HG03039 (cell line): ENCODE measurements at regions not wholly inside any gene's neighbourhood (a gene's known extent, or its start where the extent isn't known, plus 50 kb on each side); places are given as distances from the start of the nearest gene placed in this dataset.

Source experiments
- ATAC-seq: cut with Tn5 transposase; IDR thresholded peaks from one replicate; pipeline ENCODE4 v1.9.1; 2021; ENCODE audit warnings: mild to moderate bottlenecking, moderate library complexity; ENCODE audit not compliant: unreplicated experiment

DNA sequence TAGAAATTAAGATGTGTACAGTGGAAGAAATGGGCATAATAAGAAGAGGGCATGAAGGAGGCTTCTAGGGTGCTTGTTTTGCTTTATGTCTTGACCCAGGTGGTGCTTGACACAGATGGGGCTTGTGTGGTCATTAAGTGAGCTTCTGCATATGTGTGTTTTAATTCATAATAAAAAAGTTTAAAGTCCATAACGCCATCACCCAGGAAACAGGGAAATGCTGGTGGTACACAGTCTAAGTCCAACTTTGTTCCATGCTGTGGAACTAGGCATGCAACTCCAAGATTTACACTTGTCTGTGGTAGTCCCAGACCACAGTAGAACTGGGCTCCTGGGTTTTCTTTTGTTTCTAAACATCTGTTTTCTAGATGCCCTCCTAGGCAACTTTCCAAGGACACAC is 511.9 kb downstream of the MID1IP1 start:
- no peak for ATAC-seq

DNA sequence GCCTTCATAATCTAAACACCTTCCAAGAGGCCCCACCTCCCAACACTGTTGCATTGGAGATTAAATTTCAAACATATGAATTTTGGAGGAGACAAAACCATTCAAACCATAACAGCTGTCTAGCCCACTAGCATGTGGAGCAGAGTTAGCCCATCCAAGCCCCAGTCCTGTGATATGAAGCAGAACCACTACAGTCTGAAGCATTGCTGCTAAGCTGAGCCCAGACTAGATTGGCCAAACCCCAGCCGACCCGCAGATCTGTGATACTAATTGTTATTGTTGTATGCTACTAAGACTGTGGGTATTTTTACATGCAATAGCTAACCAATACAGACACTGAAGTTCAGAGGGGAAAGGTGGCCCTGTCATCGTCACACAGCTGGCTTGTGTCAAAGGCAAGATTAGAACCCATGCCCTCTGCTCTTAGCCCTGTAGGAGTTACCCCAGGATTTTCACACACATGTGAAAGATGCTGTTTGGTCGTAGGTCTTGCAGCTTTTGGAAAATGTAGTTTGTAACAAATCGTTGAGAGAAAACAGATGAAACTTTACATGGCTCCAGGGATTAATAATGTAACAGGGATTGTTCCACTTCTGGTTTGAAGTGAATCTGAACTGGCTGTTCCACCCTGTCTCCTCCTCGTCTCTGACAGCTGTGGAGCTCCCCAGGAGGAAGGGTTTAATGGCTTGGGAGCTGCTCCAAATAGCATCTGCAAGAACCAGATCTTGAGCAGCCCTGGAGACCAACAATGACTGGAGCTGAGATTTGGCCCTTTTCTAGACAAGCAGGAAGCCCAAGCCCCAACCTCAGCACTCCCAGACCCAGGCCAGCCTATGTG is 517.5 kb downstream of the MID1IP1 start:
- no peak for ATAC-seq

DNA sequence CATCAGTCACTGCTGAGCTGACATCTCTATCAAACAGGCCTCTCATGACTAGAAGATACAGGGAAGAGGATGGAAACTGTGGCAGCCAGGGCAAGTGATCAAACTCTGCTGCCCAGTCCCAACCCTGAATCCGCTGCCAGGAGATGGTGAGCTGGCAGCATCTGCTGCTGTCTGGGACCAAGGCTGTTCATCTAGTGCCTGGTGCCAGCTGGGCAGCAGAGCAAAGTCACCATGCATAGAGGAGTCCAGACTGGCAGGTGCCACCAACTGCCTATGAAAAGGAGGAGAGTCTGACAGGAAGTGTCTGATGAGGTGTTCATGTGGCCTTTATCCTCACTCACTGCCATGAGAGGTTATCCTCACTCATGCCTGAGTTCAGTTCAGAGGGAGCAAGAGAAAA is 518.9 kb downstream of the MID1IP1 start:
- no peak for ATAC-seq

- ATAC-seq, result no peak
Observed at GRCh38 chrX:39322496-39322895, 521.2 kb downstream of the MID1IP1 start.

DNA sequence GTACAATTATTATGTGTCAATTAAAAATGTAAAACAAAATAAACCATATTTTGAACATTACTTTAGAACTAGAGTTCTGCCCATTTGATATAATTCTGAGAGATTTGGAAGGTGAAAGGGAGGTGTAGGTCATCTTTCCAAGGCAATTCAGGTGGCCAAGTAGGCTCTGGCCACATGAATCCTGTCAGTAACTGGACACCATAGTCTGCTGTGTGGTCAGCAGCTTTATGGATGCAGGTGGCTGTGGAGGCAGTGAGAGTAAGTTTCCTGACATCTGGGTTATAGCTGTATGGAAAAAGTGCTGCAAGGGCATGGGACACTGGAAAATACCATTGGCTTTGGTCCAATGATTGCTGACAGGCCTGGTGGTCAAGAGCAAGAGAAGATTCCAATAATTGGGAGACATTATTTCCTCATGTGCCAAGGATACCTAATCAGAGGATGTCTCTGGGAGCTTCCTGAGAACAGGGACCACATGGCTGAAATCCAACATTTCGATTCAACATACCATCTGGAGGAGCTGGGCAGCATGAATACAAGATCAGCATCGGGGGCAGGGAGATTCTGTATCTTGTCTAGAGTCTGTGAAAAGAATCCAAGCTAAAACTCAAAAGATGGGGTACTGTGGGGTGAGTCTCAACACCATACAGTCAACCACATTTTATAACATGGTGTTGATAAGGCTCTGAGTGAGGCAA is 523.1 kb downstream of the MID1IP1 start:
- no peak for ATAC-seq

- no peak for ATAC-seq
Observed at GRCh38 chrX:39327255-39327654, 526.0 kb downstream of the MID1IP1 start.

- no peak for ATAC-seq
Observed at GRCh38 chrX:39327705-39328104, 526.4 kb downstream of the MID1IP1 start.

- ATAC-seq, result no peak
Observed at GRCh38 chrX:39328661-39329060, 527.4 kb downstream of the MID1IP1 start.

DNA sequence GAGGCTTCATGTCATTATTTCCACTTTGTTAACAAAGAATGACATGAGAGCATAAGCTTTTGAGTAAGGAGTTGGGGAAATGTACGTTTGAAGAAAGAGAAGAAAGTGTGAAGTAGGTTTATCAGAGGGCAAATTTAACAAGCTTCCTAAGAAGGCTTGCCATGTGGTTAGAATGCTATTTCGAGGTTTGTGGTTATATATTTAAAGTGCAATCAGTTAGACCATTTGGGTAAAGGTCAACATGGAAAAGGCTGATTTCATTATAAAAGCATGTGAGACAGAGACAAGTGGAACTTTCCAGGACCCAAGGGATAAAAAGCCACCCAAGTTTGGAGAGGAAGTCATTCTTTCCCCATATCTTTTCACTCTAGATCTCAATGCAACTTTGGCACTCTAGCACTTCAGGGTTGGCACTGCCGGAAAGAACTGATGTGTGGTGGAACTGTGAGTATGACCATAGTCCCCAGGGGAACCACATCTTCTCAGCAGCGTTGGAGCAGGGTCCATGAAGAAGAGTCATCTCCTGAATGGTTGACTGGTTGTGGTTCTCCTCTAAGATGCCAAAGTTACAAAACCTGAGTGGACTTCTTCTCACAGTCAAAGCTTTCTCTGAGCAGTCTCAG is 529.9 kb downstream of the MID1IP1 start:
- ATAC-seq, result no peak

DNA sequence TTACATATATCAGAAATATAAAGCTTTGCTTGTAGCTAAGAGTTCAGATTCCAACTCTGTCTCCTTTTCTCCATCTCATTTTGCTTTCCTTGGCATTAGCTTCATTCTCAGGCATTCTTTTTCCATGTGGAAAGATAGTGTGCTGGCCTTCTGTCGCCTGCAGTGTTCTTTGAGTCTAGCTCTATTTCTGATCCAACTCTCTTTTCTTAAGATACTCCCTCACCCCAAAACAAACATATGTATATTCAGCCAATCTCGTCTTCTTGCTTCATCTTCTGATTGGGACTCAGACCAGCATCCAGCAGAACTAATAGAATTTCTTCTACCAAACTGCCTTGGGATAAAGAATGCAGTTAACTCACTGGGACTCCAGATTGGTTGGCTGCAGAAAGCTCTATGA is 532.2 kb downstream of the MID1IP1 start:
- ATAC-seq, result no peak

DNA sequence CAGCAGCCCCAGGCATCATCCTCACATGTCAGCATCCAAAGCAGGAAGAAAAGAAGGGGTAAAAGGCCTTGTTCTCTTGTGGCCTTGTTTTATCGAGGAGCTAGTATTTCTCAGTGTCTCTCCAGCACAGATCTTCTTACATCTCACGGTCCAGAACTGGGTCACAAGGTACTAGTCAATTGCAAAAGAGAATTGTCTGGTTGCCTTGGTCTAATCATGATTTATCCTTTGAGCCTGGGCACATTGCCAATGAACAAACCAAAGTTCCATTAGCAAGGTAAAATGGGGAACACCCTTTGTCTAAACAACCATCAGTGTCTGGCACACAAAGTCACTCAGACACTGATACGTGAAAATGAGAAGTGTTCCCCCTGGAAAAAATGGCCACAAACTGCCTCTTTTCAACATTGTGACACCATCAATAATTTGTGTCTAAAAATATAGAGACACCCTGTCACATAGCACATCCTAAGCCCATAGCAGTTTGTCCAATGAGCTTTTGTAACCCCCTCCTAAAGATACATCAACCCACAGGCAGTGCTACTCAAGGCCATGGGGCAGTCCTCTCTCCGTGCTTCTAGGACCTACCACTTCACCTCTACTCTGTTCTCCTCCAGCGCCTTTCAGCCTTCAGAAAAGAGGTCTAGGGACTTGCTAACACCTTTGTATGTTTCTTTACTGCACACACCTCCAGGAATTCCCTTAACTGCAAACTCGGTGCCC is 534.4 kb downstream of the MID1IP1 start:
- ATAC-seq, result no peak

GRCh38 chrX:39336671-39337311 is 535.5 kb downstream of the MID1IP1 start:
- peak; percentile 61 for ATAC-seq

DNA sequence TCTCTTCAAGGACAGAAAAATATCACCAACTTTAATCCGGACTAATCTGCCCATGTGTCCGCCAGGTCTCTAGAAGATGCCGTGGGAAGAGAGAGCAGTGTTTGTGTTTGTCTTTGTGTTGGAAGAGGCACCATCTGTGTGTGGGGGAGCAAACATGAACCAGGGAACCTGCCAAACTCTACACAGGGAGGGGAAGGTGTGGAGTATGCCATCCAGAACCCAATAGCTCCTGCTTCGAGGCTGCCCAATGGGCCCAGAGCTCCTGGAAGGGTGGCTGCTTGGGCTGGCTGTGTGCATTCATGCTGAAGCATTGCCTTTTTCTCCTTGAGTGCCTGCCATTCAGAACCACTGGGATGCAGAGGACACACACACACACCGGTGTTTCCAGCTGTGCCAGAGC is 536.2 kb downstream of the MID1IP1 start:
- ATAC-seq, result no peak

- ATAC-seq, result no peak
Observed at GRCh38 chrX:39338583-39338982, 537.3 kb downstream of the MID1IP1 start.

DNA sequence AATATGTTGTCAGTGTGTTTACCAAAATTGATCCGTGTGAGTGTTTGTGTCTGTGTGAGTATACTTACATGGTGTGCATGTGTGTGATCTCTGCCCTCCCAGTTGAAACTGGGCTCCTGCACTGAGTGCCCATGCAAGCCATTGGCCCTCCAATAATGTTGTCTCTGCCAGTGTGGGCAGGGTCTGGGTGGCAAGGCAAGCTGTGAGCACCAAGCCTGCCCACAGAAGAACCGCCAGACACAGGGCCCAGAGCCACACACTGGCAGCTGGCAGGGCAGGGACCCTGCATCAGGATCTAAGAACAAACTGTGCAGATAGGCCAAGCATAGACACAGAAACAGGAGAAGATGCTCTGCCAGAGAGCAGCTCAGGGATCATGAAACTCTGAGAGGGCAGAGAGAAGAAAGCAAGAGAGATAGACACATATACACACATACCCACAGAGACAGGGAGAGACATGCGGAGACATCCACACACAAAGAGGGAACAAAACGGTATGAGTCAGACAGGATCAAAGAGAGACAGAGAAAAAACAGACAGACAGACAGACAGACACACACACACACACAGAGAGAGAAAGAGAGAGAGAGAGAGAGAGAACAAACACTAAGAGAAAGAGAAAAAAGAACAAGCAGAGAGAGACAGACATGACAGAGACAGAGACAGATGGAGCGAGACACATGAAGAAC is 555.0 kb downstream of the MID1IP1 start:
- no peak for ATAC-seq

DNA sequence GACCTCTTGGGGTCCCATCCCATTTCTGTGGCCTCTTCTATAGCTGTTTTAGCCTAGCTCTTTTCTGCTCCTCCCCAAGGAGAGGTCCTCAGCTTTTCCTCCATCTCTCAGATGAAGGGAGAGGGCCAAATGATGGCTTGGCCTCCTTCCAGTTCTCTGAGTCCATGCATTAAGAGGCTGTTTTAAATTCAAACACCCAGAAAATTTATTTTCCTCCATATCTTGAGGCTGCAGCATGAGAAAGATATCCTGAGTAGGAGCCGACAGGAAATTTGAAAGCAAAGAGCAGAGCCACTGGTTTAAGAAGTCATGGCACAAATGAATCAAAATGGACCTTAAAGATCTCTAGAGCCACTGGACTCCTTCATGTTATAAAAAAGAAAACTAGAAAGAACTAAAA is 558.8 kb downstream of the MID1IP1 start:
- no peak for ATAC-seq

DNA sequence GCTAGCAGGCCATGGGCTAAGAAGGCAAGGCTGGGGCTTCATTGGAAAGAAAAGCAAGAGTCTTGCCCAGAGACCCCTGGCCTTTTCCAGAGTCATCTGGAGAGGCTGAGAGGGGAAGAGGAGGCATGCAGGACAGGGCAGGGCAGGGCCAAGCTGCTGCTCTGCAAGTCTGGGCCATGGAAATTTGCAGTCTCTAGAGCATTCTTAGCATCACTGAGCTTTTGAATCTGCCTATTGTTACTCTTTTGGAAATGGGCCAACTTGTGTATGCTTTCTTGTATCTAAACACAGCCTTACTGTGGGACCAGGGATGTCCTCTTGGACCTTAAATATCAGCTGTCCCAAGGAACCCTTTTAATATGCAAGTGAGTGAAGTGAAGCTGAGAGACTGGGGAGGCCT is 560.5 kb downstream of the MID1IP1 start:
- no peak for ATAC-seq

DNA sequence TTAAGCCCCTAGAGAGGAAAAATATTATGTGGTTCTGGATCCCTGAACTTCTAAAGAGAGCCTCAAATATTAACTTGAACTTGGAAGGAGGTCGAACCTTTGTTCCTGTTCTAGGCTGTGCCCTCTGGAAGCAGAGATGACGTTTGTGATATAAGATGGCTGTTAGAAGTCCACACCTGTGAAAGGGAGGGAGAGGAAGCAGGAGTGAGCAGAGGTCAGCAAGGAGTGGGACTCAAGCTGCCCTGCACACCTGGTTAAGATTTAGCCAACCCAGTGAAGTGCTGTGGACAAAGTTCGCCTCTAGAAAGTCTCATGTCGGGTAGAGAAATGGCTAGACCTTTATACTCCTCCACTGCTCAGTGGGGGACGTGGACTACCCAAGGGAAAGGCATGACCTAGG is 566.2 kb downstream of the MID1IP1 start:
- no peak for ATAC-seq

DNA sequence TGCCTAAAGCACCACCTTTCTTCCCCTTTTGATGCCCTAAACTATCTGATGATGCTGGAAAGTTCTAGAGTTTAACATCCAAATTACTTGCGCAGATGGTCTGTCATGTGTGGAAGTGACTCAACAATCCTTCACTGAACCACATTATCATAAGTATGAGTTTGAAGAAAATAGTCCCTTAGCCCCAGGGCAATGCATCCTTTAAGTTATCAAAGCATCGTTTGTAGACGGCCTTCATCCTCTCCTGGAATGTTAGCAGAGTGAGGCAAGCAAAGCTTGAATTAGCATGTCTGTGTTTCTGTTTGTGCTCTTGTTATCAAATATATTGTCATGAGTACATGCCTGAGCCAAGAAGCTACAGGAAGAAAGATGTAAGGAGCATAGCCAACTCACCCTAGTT is 570.9 kb downstream of the MID1IP1 start:
- no peak for ATAC-seq

DNA sequence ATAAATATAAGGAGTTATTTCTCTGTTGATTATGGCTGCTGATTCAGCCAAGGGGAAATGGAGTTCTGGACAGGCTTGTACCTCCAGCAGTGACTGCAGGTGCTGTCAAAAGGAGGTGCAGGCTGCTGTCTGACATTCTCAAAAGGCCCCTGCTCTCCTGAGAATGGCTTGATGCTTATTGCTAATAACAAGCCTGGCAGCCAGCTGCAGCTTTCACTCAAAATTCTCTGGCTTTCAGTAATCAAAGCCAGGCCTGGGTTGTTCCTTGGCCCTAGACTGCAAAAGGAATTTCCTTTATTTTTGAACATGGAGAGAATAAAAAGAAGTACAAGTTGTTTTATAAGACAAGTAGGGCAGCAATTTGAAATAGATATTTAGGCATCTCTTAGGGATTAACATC is 575.9 kb downstream of the MID1IP1 start:
- no peak for ATAC-seq
